HG03521 (cell line): ENCODE measurements at regions not wholly inside any gene's neighbourhood (a gene's known extent, or its start where the extent isn't known, plus 50 kb on each side); places are given as distances from the start of the nearest gene placed in this dataset.

Experiments
- ATAC-seq: cut with Tn5 transposase; IDR thresholded peaks from one replicate; pipeline ENCODE4 v1.9.1; 2021; ENCODE audit warnings: mild to moderate bottlenecking, moderate library complexity; ENCODE audit not compliant: unreplicated experiment

DNA sequence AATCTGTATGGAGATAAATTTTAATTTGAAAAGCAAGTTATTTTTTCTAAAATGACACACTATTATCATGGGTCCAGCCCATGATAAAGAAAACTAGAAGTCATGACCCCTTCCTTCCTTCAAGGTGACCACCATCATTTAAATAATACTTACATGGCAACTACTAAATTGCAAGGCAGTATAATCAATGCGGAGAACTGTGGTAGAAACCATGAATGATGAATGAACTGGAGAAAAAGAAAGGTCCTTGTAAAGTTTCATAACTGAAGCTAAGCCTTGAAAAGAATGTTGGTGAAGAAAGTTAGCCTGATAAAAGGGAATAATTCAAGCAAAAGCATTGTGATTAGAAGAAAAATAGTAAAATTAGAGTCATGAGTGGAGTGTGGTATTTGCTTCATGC is 222.9 kb upstream of the TBC1D5 start:
- ATAC-seq, result no peak

DNA sequence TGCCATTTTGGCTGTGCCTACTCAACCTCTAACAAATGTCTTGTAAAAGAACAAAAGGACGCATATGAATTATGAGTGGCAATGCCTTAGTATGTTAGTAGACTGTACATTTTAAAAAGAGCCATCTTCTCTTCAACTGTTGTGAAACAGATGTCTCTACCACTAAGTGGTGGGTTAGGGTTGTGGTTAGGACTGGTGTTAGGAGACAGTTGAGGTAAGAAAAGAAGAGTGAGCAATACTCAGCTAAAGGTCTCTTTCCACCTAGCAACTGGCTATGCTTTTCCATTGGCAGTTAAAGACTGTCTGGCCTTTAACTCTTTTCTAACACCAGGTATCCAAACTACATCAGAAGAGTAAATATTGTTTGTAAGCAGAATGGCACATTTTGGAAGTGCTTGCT is 221.7 kb upstream of the TBC1D5 start:
- no peak for ATAC-seq

DNA sequence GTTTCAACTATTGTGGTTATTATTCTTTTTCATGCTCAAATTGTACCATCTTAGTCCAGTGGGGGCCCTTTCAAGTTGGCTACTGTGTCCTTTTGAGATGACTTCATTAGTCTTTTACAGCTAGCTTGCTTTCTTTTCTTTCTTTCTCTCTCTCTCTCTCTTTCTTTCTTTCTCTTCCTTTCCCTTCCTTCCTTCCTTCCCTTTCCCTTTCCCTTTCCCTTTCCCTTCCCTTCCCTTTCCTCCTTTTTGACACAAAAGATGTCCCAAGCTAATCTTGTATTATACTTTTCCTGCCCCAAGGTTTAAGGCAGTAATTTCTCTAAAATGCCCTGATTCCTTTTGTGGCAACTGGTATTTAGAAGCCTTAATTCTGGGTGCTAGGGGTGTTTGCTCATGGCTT is 213.0 kb upstream of the TBC1D5 start:
- ATAC-seq, result no peak

DNA sequence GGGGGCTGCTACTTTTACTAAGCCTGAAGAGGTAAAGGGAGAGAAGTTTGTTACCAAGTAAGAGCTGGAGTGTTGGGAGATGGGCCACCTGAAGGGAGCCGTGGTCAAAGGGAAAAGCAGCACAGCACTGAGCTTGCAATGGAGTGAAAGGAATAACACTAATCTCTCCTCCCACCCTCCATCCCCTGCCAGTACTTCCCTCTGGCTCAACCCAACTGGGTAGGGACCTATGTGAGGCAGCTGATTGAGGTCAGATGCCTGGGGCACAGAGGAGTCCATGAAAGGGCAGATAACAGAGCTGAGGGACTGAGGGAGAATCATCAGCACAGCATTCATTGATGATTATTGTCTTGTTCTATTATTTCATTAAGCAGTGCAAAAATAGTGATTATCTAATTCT is 212.4 kb upstream of the TBC1D5 start:
- no peak for ATAC-seq

DNA sequence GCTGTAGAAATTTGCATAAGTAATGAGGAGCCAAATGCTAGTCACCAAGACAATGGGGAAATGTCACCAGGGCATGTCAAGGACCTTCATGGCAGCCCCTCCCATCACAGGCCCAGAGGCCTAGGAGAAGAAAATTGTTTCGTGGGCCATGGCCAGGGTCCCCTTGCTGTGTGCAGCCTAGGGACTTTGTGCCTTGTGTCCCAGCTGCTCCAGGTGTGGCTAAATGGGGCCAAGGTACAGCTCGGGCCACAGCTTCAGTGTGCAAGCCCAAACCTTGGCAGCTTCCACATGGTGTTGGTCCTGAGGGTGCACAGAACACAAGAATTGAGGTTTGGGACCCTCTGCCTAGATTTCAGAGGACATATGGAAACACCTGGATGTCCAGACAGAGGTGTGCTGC is 208.8 kb upstream of the TBC1D5 start:
- no peak for ATAC-seq

DNA sequence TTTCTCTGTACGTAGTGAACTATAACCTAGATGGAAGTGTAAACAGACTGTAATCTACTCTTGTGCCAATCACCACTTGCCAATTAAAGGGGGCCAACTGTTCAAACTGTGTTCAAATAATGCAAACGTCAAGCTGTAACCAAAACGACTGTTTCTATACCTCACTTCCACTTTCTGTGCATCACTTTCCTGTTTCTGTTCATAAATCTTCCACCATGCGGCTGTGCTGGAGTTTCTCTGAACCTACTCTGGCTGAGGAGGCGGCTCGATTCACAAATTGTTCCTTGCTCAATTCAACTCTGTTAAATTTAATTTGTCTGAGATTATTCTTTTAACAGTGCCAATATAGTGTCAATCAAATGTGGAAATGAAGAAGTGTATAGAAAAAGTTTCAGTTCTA is 206.7 kb upstream of the TBC1D5 start:
- ATAC-seq, result no peak

DNA sequence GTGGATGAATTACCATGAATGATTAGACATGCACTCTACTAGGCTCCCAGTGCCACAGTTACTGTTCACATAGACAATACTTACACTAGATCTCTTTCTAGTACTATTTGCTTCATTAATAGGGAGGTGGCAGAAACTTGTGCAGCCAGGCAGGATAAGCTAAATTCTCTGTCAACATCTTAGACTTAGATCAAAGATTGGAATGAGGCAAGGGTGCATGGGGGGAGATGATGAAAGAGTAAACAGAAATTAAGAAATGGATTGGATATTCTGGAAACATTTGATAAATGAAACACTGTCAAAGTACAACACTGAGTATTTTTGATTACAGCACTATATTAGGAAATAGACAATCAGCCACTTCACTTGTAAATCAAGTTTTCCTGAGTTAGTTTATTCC is 205.4 kb upstream of the TBC1D5 start:
- no peak for ATAC-seq

DNA sequence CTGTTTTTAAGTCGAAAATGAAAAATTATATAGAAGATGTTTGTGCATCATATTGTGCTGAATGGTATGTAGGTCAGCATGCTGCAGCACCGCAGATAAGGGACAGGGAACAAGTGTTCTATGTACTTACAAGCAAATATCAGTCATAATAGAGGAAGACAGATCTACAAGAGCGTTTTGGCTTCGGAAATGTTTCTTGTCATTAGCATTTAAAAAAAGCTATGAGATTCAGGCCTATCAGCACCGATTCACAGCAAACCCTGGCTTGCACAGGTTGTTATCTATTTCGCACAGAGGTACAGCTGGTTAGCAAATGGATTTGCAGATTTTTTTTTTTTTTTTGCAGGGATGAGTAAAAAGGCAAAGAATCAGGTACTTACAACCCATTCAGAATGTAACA is 204.2 kb upstream of the TBC1D5 start:
- no peak for ATAC-seq

DNA sequence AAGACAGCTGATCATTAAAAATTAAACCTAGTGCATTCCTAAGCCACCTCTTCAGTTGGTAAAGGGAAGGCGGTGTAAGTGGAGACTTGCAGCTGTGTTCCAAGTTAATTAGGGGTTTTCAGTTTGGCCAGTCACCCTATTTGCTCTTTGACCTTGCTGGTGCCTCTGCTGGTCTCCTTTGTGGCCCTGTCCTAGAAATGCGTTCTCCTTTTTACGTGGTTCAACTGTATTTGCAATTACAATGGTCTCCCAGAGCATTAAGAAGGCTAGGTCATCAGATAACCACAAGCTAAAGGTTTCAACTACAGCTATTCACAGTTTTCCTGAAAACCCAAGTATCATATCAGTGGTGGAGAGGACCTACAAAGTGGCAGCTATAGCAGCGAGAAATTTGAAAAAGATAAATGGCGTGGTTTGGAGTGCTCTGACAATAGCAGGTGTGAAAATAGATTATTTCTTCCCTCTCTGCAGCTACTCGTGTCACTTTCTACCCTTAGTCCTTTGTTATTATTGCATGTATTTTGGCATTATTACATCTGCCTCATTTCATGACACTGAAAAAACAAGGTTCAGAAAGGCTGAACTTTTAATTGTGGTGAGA is 203.5 kb upstream of the TBC1D5 start:
- no peak for ATAC-seq

DNA sequence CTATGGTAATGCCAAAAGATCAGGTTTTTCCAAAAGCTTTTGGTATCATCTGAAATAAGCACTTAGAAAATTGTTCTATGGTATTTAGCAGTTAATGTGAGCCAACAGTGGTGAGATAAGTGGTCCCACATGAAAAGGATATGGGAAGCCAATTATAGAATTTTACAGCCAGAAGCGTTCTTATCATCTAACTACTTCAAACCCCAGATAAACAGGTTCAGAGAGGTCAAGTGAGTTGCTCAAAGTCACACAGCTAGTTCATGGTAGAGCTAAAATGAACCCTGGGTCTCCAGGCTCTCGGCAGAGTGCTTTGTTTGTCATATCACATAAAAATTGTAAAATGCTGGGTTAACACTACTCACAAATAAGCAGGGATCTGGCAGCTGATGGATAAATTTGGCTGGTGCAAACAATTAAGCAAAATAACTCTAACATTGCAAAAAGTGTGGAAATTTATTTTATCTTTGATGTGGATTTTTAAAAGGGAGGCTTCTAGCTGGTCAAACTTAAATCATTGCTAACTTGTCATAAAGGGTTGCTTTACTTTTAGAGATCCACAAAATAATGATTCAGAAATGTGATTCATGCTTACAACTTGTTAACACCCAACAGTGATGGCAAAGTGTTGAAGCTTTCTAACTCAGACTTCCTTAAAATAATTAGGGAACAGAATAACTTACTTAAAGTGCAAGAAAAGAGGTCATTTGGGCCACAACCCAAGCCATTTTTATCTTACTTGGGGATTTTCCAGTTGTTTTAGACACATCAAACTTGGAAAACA is 202.8 kb upstream of the TBC1D5 start:
- no peak for ATAC-seq

DNA sequence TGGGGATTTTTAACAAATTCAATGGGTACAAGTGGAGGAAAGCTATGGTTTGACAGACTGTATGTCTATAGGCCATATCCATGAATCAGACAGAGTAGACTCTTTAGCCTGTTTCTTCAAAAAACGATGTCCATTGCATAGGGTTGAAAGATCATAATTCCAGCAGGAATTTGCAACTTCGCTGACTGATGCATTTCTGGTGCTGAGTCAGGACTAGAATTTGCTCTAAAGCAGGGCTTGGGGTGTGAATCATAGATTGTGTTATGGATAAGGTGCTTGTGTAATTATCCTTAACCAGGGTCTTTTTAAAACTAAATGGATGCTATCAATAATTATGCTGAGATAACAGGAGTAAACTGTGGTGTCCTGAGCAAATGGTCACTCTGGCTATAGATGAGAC is 200.4 kb upstream of the TBC1D5 start:
- no peak for ATAC-seq

DNA sequence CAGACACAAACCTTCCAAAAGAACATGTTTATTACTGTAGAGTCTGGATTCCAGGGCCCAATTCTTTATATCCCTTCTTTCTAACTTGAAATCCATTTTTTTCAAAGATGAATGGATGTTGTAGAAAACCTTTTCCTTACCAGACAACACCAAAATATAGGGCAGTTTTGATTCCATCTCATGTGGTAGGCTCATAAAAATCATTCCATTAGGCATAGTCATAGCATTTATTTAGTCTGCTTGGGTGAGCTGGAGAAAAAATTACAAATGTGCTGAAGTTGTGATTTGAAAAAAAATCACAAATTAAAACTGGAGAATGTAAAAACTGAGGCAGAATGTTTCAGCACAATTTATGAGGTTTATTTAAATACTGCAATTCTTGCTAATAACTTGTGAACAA is 199.3 kb upstream of the TBC1D5 start:
- ATAC-seq, result no peak

DNA sequence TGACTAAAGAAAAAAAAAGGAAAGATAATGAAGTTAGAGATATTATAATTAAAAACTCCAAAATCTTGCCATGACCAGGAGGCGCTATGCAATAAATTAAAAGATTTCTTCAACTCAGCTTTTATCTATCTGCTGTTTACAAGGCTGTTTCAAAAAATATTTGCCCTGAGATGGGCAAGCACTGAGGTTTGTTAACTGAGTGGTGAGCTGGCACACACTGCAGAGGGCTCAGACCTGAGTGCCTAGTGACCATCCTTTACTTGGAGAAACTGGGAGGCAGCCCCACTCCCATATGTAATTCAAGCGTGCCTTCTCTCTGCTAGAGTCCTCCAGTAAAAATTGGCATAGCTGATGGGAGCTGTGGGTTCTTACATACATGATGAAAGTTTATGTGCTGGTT is 198.7 kb upstream of the TBC1D5 start:
- no peak for ATAC-seq

DNA sequence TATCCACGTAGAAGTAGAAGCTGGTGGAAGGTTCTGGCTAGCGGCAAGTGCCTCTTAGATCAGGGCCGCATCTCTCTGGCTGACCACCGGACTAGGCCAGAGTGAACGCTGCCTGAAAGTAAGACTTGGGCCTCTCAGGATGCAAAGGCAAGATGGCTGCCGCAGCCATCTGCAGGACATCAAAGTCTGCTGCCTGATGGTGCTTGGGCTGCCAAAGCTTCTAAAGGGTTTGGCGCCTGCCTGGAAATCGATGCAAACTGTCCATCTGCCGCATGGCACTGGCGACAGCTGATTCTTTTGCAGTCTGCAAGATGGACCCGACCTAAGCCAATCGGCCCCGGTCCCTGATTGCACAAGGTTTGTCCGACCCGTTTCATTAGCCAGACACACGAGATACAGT is 196.7 kb upstream of the TBC1D5 start:
- no peak for ATAC-seq

DNA sequence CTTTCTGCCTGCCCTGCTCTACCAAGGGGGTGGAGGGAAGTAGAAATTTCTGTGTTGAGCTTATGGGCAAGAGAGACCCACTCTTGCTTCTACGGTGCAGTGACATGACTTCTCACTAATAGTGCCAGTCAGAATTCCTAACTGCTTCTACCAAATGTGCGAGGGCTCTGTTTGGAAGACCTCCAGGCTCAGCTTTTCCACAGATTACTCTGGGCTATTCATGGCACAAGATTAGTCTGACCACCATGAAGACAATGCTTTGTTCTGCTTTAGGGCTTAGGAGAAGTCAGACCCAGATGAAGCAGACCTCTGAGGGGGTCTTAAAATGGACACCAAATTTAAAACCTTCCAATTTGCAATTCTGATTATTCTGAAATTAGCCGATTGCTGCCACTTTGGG is 195.9 kb upstream of the TBC1D5 start:
- no peak for ATAC-seq

DNA sequence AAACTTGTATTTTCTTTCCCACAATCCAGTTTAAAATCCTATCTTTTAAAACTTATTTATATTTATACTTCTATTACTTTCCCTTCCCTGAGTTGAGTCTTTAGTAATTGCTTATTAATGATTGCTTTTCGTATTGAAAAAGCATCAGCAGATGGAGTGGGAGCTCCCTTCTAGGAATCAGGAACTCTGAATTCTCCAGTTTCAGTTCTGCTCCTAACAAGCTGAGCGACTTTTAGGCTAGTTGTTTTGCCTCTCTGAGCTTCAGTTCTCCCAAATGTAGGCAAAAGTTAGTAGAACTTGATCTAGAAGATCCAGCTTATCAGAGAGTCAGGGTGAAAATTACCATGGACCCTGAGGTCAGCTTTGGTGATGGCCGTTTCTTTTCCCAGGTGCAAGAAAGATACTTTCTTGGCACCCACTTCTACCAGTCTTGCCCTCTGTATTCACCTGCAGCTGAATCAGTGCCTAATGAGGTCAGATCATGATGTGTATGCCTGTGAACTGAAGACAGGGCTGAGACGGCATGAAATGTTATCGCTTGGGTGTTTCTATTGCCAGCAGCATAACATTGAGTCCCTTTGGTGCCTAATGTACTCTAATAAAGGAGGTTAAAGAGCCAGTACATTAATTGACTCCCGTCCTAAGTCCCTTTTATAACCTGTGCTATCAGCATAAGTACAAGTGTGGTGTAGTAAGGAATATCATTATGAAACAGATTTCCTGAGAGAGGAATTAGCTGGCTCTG is 194.5 kb upstream of the TBC1D5 start:
- ATAC-seq, result no peak

DNA sequence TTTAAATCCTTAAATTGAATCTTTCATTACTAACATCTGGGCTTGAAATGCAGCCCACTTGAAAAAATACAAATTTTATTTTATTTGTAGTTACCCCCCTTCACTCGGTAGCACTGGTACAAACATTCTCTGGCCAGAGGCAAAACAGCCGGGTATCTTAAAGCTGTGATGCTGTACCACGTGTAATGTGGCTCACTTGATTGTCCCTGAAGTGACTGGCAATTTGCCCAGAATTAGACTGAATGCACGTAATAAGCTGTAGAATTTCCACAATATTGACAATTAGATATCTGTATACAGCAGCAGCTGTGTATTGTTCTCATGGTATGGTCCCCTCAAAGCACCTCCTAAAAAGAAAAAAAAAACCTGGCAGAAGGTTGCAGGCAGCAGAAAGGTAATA is 192.8 kb upstream of the TBC1D5 start:
- ATAC-seq, result no peak

DNA sequence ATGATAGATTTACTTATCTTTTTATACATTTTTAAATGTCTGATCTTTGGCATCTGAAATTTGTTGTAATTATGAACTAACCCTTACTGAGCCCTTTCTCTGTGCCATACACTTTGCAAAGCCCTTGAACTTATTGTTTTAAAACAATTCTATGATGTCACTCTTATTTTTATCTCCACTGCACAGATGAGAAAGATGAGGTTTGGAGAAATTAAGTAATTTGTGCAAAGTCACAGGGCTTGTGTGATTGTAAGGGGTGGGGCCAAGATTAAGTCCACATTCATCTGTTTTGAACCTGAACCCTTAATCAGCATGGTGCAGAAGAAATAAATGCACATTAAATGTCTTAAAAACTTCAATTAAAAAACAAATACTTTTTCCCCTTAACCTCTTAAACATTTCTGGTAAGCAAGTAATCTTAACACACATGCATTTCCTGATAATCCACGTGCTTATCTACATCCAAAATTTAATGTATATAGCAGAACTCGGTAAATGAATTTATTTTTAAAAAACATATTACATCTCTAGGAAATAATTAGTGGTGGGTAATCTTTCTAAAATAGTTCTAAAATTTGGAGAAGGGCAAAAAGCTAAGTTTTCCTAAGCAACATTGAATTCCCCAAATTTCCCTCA is 189.8 kb upstream of the TBC1D5 start:
- no peak for ATAC-seq

DNA sequence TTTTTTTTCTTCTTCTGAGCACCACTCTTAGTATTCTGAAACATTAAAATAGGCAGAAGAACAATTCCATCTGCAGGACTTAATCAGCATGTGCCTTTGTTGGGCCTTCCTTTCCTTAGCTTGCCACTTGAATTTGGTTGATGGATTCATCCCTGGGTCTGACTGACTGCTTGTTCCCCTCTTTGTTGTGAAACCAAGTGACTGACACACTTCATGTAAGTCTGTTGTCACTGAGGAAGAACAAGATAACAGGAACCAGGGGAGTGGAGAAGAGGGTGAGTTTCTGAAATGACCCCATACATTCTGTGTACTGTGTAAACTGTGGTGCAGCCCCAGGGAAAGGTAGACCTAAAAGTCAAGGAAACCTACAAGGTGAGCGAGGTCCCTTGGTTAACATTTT is 188.7 kb upstream of the TBC1D5 start:
- no peak for ATAC-seq

DNA sequence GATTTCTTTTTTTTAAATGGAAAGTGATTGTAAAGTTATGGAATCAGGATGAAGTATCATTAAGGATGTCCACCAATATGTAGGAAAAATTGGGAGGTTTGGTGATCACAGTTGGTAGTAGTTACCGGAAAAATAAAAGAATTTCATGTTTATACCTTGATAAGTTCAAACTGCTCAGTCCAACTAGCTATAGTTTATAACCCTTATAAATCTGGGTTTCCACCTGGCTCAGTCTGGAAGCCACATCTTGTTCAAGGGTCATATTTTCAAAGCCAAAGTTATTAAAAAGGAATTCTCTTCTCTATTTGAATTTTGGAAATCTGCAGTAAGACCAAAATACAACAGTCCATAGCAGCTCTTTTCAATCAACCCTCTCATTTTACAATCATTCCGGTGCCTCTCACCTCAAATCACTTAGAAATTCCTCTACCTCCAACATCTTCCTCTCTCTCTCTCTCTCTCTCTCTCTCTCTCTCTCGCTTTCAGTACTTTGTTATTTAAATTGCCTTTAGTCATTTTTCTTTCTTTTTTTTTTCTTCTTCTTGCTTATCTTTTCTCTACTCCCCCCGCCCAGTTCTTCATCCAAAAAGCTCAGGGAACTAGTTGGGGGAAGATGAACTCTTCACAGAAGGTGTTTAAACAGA is 186.2 kb upstream of the TBC1D5 start:
- no peak for ATAC-seq

DNA sequence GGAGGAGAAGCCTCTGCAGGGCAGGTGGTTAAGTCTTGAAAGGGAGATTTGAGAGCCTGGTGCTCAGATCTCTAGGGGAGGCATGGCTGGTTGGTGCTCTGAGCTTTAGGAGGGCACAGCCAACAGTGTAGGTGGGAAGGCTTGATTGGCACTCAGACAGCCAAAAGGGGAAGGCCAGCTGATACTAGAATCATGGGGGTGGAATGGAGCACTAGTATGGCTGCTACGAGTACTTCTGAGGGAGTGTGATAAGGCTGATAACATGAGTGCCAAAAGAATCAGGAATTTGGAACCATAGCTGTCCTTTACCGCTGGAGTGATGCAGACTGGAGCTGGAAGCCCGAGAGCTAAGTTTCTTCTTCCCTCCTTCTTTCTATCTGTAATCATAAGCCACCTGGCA is 184.6 kb upstream of the TBC1D5 start:
- no peak for ATAC-seq
